D721Med (cell line): ENCODE measurements at regions not wholly inside any gene's neighbourhood (a gene's known extent, or its start where the extent isn't known, plus 50 kb on each side); places are given as distances from the start of the nearest gene placed in this dataset.

Source experiments
- DNase-seq: peaks from one replicate; pipeline ENCODE4 v3.0.0; 2011; ENCODE audit warnings: low spot score; ENCODE audit not compliant: insufficient read length
- FAIRE-seq: peaks from 2 replicates; lab custom pipeline; 2011; peaks lifted over from hg19 to GRCh38; lab: Jason Lieb, UNC
- TF ChIP-seq, protein P1 (sequence below): IDR thresholded peaks from 2 replicates; pipeline ENCODE4 v1.5.1; 2012; ENCODE audit warnings: mild to moderate bottlenecking, control low read depth; ENCODE audit not compliant: insufficient read depth; ENCODE audit errors: missing control alignments

DNA sequence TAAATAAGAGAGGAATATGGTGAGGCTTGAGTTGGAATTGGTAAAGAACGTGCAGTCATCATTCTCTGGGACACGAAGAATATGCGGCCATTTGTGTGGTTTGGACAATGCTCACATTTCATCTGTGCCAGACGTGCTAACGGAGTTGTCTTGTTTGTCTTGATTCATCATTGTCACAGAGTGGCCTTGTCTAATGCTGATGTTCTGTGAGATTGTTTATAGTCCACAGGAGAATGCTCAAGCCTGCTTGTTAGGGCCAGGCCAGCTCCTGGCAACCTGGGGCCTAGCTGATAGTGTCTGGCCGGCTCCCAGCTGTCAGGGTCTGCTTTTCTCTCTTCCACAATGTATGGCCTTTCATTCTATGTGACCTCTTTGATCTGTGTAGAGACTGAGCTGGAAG is 384.7 kb downstream of the EDEM1 start:
- TF ChIP-seq, protein P1, sequence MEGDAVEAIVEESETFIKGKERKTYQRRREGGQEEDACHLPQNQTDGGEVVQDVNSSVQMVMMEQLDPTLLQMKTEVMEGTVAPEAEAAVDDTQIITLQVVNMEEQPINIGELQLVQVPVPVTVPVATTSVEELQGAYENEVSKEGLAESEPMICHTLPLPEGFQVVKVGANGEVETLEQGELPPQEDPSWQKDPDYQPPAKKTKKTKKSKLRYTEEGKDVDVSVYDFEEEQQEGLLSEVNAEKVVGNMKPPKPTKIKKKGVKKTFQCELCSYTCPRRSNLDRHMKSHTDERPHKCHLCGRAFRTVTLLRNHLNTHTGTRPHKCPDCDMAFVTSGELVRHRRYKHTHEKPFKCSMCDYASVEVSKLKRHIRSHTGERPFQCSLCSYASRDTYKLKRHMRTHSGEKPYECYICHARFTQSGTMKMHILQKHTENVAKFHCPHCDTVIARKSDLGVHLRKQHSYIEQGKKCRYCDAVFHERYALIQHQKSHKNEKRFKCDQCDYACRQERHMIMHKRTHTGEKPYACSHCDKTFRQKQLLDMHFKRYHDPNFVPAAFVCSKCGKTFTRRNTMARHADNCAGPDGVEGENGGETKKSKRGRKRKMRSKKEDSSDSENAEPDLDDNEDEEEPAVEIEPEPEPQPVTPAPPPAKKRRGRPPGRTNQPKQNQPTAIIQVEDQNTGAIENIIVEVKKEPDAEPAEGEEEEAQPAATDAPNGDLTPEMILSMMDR, result no peak
- FAIRE-seq, result no peak
- no peak for DNase-seq

DNA sequence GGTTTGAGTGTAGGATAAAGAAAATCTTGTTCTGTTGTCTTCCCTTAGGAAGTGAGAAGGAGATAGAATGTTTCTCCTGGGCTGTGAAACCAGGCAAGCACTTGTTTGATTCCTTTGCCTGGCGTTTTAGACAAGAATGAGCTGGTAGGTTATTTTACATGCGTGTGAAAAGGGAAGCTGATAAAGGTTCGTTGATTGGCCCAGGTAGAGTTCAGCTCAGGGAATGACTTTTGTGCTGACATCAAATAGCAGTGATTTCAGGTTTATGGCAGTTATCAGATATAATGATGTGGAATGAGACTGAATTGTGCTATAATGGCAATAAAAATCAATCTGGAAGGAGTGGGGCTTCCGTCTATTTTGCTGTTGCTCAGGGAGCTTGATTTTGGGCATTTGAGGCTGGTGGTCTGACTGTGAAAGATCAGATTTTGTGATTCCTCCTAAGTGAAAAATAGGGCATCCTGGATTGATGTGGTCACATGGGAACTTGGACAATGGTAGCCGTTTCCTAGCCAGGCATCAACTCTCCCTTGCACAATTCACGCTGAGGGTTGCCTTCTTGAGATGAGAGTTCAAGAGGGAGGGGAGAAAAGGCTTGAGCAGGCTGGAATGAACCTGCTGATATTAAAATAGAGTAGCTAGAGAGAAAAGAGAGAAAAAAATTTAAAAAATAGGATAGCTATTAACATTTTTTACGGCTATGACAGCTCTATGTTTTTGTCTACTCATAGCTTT is 388.9 kb downstream of the EDEM1 start:
- DNase-seq (no peak), FAIRE-seq (no peak)
- TF ChIP-seq, protein P1, result no peak

DNA sequence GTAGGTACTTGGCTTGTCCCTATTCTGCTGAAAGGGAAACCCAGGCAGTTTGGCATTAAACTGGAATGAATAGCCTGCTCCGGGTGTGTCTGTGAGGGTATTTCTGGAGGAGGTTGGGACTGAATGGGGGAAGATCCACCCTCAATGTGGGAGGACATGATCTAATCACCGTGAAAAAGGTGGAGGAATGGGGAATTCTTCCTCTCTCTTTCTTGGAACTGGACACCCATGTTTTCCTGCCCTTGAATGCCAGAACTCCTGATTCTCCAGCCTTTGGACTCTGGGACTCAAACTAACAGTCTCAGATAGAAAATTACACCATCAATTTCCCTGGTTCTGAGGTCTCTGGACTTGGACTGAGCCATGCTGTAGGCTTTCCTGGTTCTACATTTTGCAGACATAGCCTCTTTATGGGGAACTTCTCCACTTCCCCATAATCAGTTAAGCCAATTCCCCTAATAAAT is 391.7 kb downstream of the EDEM1 start:
- DNase-seq, result no peak
- TF ChIP-seq, protein P1, result no peak
- no peak for FAIRE-seq

DNA sequence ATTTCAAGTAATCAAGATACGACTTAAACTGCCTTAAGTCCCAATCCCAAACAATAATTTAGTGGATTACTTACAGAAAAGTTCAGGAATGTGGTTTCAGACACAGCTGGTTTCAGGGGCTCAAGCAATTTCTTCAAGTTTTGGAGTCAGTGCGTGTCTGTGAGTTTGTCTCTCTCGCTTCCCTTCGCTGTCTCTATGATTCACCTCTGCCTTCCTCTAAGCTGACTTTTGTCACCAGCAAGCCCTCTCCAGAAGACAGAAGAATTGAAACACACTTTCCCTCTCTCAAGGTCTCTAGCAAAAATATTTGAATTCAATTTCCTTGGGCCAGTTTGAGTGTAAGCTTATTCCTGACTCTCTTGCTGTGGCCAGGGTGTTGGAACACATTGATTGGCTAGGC is 392.4 kb downstream of the EDEM1 start:
- FAIRE-seq (no peak), DNase-seq (no peak)

DNA sequence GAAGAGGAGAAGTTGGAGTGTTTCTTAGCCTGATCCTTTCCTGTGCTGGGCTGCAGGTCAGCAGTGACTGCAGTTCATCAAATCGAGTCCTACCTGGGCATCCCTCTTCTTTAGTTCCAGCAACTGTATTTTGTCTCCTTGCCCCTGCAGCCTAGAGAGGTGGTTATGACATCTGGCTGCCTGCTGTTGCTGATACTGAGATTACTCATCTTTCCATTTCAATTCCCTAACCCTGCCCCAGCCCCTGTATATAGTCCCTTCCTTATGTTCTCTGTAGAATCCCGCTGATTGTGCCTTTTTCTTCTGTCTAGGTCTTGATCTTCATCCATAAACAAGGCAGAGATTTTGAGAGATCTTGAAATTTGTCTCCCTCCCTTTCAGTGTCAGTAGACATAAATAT is 393.3 kb downstream of the EDEM1 start:
- TF ChIP-seq, protein P1, result no peak
- FAIRE-seq (no peak), DNase-seq (no peak)

More for the DNA sequence above, 392.4 kb downstream of the EDEM1 start:
- TF ChIP-seq, protein P1, result no peak

DNA sequence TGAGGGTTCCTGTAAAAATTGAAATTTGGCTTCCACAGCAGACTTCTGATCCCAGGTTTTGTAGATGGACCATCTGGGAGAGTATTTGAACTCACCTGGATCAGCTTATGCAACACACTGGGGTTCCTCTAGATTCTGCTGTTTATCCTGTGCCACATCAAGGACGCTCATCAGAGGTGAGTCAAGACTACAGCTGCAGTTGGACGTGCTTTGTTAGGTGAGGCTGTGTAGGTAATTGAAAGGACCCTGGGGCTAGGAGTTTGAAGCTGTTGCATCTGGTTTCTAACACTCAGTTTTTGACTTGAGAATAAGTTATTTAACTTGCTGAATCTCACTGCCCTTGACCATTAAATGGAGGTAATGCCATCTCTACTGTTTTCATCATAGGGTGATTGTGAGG is 394.2 kb downstream of the EDEM1 start:
- FAIRE-seq, result no peak
- TF ChIP-seq, protein P1, result no peak
- no peak for DNase-seq

DNA sequence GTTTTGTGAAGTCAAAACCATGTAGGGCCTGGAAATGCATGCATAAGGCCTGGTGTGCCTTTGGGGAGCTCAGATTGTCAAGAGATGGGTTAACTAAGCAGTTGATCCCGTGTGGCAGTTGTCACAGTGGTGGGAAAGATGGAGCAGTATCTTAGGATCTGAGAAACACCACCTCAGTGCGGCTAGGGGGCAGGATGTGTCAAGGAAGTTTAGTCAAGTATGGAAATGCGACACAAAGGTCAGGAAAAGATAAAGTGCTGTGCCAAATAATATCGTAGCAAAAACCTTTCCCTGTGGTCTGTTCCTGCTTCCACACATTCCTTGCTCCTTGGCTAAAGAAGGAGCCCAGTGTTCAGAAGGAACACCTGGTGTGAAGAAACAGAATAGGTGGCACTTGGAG is 396.4 kb downstream of the EDEM1 start:
- TF ChIP-seq, protein P1, result no peak
- no peak for FAIRE-seq
- no peak for DNase-seq
